Neural progenitor cell (in vitro differentiated cells): ENCODE measurements at regions not wholly inside any gene's neighbourhood (a gene's known extent, or its start where the extent isn't known, plus 50 kb on each side); places are given as distances from the start of the nearest gene placed in this dataset.

Experiments used
- DNase-seq: peaks from one replicate; pipeline ENCODE4 v3.0.0-alpha.2; 2016; ENCODE audit warnings: low spot score
- H2AFZ ChIP-seq: fragments of 200-600 bp; sonication (generic); replicated peaks from 2 replicates; pipeline ENCODE4 v1.6.1; 2016; ENCODE audit warnings: antibody characterized with exemption
- H3F3A ChIP-seq: fragments of 200-600 bp; sonication (generic); 2 replicates; pipeline ENCODE4 v1.6.1; 2016; ENCODE audit warnings: antibody characterized with exemption, low read depth
- H3K27ac ChIP-seq: fragments of 200-600 bp; sonication (generic); 2 replicates; pipeline ENCODE4 v1.5.1; 2016; ENCODE audit warnings: mild to moderate bottlenecking
- H3K27me3 ChIP-seq: fragments of 200-600 bp; sonication (generic); 2 replicates; pipeline ENCODE4 v1.6.1; 2016; ENCODE audit warnings: mild to moderate bottlenecking, moderate library complexity
- H3K36me3 ChIP-seq: fragments of 200-600 bp; sonication (generic); 2 replicates; pipeline ENCODE4 v1.5.1; 2016
- H3K4me1 ChIP-seq: fragments of 200-600 bp; sonication (generic); 2 replicates; pipeline ENCODE4 v1.6.1; 2016; ENCODE audit warnings: mixed run types
- H3K4me2 ChIP-seq: fragments of 200-600 bp; sonication (generic); 2 replicates; pipeline ENCODE4 v1.6.1; 2016
- H3K4me3 ChIP-seq: fragments of 200-600 bp; sonication (generic); 2 replicates; pipeline ENCODE4 v1.5.1; 2016
- H3K79me2 ChIP-seq: fragments of 200-600 bp; sonication (generic); 2 replicates; pipeline ENCODE4 v1.6.1; 2016; ENCODE audit warnings: low read depth
- H3K9ac ChIP-seq: fragments of 200-600 bp; sonication (generic); 2 replicates; pipeline ENCODE4 v1.6.1; 2016
- H3K9me3 ChIP-seq: fragments of 200-600 bp; sonication (generic); 2 replicates; pipeline ENCODE4 v1.5.1; 2016; ENCODE audit warnings: low read depth
- H4K20me1 ChIP-seq: fragments of 200-600 bp; sonication (generic); 2 replicates; pipeline ENCODE4 v1.6.1; 2016; ENCODE audit warnings: low read depth
- H3K27ac Mint-ChIP-seq: 3 replicates; pipeline ENCODE4 v1.8.0; 2021; ENCODE audit warnings: mixed read lengths
- H3K27me3 Mint-ChIP-seq: 2 replicates; pipeline ENCODE4 v1.8.0; 2022; ENCODE audit warnings: low read depth, mild to moderate bottlenecking, inconsistent platforms, moderate library complexity, mixed read lengths; ENCODE audit not compliant: insufficient read depth
- H3K36me3 Mint-ChIP-seq: 3 replicates; pipeline ENCODE4 v1.8.0; 2021; ENCODE audit warnings: mixed read lengths
- H3K4me1 Mint-ChIP-seq: 3 replicates; pipeline ENCODE4 v1.8.0; 2021; ENCODE audit warnings: mixed read lengths
- H3K4me3 Mint-ChIP-seq: 3 replicates; pipeline ENCODE4 v1.8.0; 2021; ENCODE audit warnings: mild to moderate bottlenecking, moderate library complexity, mixed read lengths
- H3K9me3 Mint-ChIP-seq: 3 replicates; pipeline ENCODE4 v1.8.0; 2020; ENCODE audit warnings: mixed read lengths
- CTCF ChIP-seq: fragments of 200-600 bp; sonication (generic); IDR thresholded peaks from 2 replicates; pipeline ENCODE4 v1.5.1; 2017; ENCODE audit warnings: antibody characterized with exemption, mild to moderate bottlenecking
- EZH2 ChIP-seq: fragments of 200-600 bp; sonication (generic); IDR thresholded peaks from 2 replicates; pipeline ENCODE4 v1.6.1; 2017; ENCODE audit warnings: antibody characterized with exemption, mild to moderate bottlenecking, moderate library complexity
- EZH2phosphoT487 ChIP-seq: fragments of 200-600 bp; sonication (generic); IDR thresholded peaks from 2 replicates; pipeline ENCODE4 v1.6.1; 2017; ENCODE audit warnings: antibody characterized with exemption

- Mint-ChIP-seq H3K36me3 (no peaks in the 10 kb centered on the region), H3K4me1 (no peaks in the 10 kb centered on the region), H3K9me3 (no peaks in the 10 kb centered on the region), H3K27me3 (no peaks in the 10 kb centered on the region), H3K27ac (no peak overlapping the region), H3K4me3 (no peak overlapping the region)
- H3K79me2 ChIP-seq: no peaks in the 10 kb centered on the region
- DNase-seq: no peak
- H4K20me1 ChIP-seq: no peaks in the 10 kb centered on the region
- no peaks in the 10 kb centered on the region for H3K9me3 ChIP-seq
- no peak overlapping the region for H2AFZ ChIP-seq
- H3F3A ChIP-seq: no peaks in the 10 kb centered on the region
- H3K27ac ChIP-seq: no peak overlapping the region
- no peak overlapping the region for H3K4me3 ChIP-seq
- H3K9ac ChIP-seq: no peak overlapping the region
- TF ChIP-seq EZH2phosphoT487 (no peak), CTCF (no peak), EZH2 (no peak)
- H3K27me3 ChIP-seq: no peaks in the 10 kb centered on the region
- no peak overlapping the region for H3K4me2 ChIP-seq
- H3K36me3 ChIP-seq: no peaks in the 10 kb centered on the region
- no peaks in the 10 kb centered on the region for H3K4me1 ChIP-seq
Measured at GRCh38 chr2:193562031-193562430, 1367.3 kb upstream of the TMEFF2 start.

- TF ChIP-seq EZH2 (no peak), CTCF (no peak), EZH2phosphoT487 (no peak)
- Histone ChIP-seq H3K36me3 (no peaks in the 10 kb centered on the region), H3K4me3 (no peak overlapping the region), H3K27ac (no peak overlapping the region), H2AFZ (no peak overlapping the region), H3K79me2 (no peaks in the 10 kb centered on the region), H3K9me3 (no peaks in the 10 kb centered on the region), H3F3A (no peaks in the 10 kb centered on the region), H3K4me2 (no peak overlapping the region), H3K4me1 (no peaks in the 10 kb centered on the region), H4K20me1 (no peaks in the 10 kb centered on the region), H3K27me3 (no peaks in the 10 kb centered on the region), H3K9ac (no peak overlapping the region)
- no peak overlapping the region for H3K27ac Mint-ChIP-seq
- H3K4me1 Mint-ChIP-seq: no peaks in the 10 kb centered on the region
- no peaks in the 10 kb centered on the region for H3K27me3 Mint-ChIP-seq
- DNase-seq: no peak
- no peak overlapping the region for H3K4me3 Mint-ChIP-seq
- no peaks in the 10 kb centered on the region for H3K9me3 Mint-ChIP-seq
- no peaks in the 10 kb centered on the region for H3K36me3 Mint-ChIP-seq
Measured at GRCh38 chr2:193561054-193561453, 1366.3 kb upstream of the TMEFF2 start.

DNA sequence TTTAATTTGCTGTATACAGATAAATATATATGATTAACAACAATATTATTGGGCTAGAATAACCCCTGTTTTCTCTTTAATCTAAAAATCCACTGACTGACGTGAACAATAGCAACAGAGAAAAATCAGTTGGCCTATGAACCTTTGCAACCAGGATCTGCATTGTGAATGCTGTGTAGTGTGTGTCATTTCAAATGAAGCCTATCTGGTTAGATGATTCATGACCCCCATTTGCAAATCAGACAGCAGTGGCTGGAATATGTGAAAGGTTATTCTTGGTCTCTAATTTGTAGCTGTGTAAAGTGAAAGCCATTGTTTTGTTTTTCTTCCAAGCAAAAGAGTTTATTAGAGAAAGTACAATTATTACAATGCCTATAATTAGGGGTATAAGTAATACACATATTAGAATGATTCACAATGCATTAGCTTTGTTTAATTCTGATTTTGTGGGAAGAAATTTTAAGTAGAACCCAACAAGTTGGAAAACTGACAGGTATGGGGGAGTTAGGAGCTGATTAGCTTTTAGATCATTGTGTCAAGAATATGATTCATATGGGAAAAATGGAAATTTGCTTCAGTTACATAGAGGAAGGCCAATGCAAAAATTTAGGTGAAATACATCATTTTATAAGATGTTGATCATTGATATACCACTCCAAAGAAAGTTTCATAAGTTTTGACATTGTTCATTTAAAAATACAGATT, 1362.2 kb upstream of the TMEFF2 start:
- no peak overlapping the region for H3K27ac Mint-ChIP-seq
- Histone ChIP-seq H3K9ac (no peak overlapping the region), H3K79me2 (no peaks in the 10 kb centered on the region), H3K4me2 (no peak overlapping the region), H3K27me3 (no peaks in the 10 kb centered on the region), H3K36me3 (no peaks in the 10 kb centered on the region), H4K20me1 (no peaks in the 10 kb centered on the region), H2AFZ (no peak overlapping the region), H3K27ac (no peak overlapping the region), H3F3A (no peaks in the 10 kb centered on the region), H3K4me1 (no peaks in the 10 kb centered on the region), H3K4me3 (no peak overlapping the region), H3K9me3 (no peaks in the 10 kb centered on the region)
- H3K9me3 Mint-ChIP-seq: no peaks in the 10 kb centered on the region
- no peak overlapping the region for H3K4me3 Mint-ChIP-seq
- H3K27me3 Mint-ChIP-seq: no peaks in the 10 kb centered on the region
- no peaks in the 10 kb centered on the region for H3K36me3 Mint-ChIP-seq
- no peak for DNase-seq
- no peak for TF ChIP-seq CTCF
- no peak for TF ChIP-seq EZH2
- no peak for TF ChIP-seq EZH2phosphoT487
- no peaks in the 10 kb centered on the region for H3K4me1 Mint-ChIP-seq
